ENCODE measurements at regions not wholly inside any gene's neighbourhood (a gene's known extent, or its start where the extent isn't known, plus 50 kb on each side); places are given as distances from the start of the nearest gene placed in this dataset.

DNA sequence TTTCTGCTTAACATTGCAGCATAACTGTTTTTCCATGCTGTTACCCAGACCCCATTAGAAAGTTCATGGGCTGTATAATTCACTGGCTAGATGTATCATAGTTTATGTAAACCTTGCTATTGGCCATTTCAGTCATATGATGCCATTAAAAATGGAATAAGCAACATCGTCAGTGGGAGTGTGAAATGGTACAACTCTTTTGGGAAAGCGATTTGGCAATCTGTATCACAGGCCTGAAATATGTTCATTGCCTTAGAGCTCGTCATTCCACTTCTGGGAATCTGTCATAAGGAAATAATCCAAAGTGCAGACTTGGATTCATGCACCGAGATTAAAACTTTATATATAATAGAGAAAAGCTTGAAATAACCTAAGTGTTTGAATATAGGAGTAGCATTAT is 77.9 kb upstream of the KLF4 start:
- TF ChIP-seq, protein P1, sequence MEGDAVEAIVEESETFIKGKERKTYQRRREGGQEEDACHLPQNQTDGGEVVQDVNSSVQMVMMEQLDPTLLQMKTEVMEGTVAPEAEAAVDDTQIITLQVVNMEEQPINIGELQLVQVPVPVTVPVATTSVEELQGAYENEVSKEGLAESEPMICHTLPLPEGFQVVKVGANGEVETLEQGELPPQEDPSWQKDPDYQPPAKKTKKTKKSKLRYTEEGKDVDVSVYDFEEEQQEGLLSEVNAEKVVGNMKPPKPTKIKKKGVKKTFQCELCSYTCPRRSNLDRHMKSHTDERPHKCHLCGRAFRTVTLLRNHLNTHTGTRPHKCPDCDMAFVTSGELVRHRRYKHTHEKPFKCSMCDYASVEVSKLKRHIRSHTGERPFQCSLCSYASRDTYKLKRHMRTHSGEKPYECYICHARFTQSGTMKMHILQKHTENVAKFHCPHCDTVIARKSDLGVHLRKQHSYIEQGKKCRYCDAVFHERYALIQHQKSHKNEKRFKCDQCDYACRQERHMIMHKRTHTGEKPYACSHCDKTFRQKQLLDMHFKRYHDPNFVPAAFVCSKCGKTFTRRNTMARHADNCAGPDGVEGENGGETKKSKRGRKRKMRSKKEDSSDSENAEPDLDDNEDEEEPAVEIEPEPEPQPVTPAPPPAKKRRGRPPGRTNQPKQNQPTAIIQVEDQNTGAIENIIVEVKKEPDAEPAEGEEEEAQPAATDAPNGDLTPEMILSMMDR (optimal IDR thresholded peaks at IDR 0.05 in 1 of 3, IDR thresholded peaks at IDR 0.05 in 1 of 3, conservative IDR thresholded peaks at IDR 0.05 in 1 of 3; ENCODE audit: extremely low read depth in 1 of 3, insufficient read depth in 2 of 3, low read length in 3 of 3): no peak
- TF ChIP-seq EZH2 (IDR thresholded peaks at IDR 0.05; ENCODE audit: low read length): no peak

All from keratinocyte (primary cell).